ENCODE measurements at regions not wholly inside any gene's neighbourhood (a gene's known extent, or its start where the extent isn't known, plus 50 kb on each side); places are given as distances from the start of the nearest gene placed in this dataset.

GRCh38 chr6:166010136-166010960 lies 157.3 kb downstream of the TBXT start:
- TF ChIP-seq PKNOX1 (IDR thresholded peaks at IDR 0.05) = peak; percentile 56
- TF ChIP-seq NFRKB (IDR thresholded peaks at IDR 0.05) = no peak
- TF ChIP-seq FOXK2 (IDR thresholded peaks at IDR 0.05) = no peak
- TF ChIP-seq LEF1 (IDR thresholded peaks at IDR 0.05; ENCODE audit: borderline replicate concordance) = no peak
- no peak for TF ChIP-seq SUZ12 (IDR thresholded peaks at IDR 0.05)
- no peak for TF ChIP-seq ARNT (IDR thresholded peaks at IDR 0.05)
- TF ChIP-seq FOXA1 (IDR thresholded peaks at IDR 0.05) = no peak
- POLR2A ChIA-PET = no interaction called here
- CTCF ChIA-PET = interaction anchor here (1.0 kb wide), 1 partner anchor 13 kb away, joined by 5 read pairs; no protein-coding TSS in a partner anchor
- no peak for DNase-seq (ENCODE audit: extremely low spot score)

- DNase-seq (ENCODE audit: extremely low spot score) = no peak
- no peak for TF ChIP-seq BHLHE40 (IDR thresholded peaks at IDR 0.05; ENCODE audit: borderline replicate concordance)
- TF ChIP-seq SUZ12 (IDR thresholded peaks at IDR 0.05) = no peak
- TF ChIP-seq CTBP1 (IDR thresholded peaks at IDR 0.05; ENCODE audit: borderline replicate concordance) = no peak
- no peak for TF ChIP-seq TARDBP (IDR thresholded peaks at IDR 0.05)
- TF ChIP-seq NFRKB (IDR thresholded peaks at IDR 0.05) = no peak
- TF ChIP-seq FOXM1 (IDR thresholded peaks at IDR 0.05; ENCODE audit: borderline replicate concordance) = no peak
- TF ChIP-seq ARNT (IDR thresholded peaks at IDR 0.05) = no peak
- TF ChIP-seq L3MBTL2 (conservative IDR thresholded peaks at IDR 0.05) = no peak
- TF ChIP-seq FOXA1 (IDR thresholded peaks at IDR 0.05) = no peak
- TF ChIP-seq ELF4 (IDR thresholded peaks at IDR 0.05) = no peak
- no peak for TF ChIP-seq SP1 (IDR thresholded peaks at IDR 0.05)
- POLR2A ChIA-PET = no interaction called here
- CTCF ChIA-PET = no interaction called here
Measured at GRCh38 chr6:166009385-166010031, 158.1 kb downstream of the TBXT start.

GRCh38 chr6:166008441-166009369 lies 158.9 kb downstream of the TBXT start:
- TF ChIP-seq L3MBTL2 (conservative IDR thresholded peaks at IDR 0.05) (peak; percentile 89), ELF4 (IDR thresholded peaks at IDR 0.05) (no peak)
- CTCF ChIA-PET = interaction anchor here (0.6 kb wide), 2 partner anchors 114 to 115 kb away, joined by 3 to 4 read pairs; no protein-coding TSS in a partner anchor
- DNase-seq (ENCODE audit: extremely low spot score) = peak; percentile 50
- POLR2A ChIA-PET = interaction anchor here (0.6 kb wide), 1 partner anchor 21 kb away, joined by 3 read pairs; no protein-coding TSS in a partner anchor

GRCh38 chr6:166007349-166008263 lies 160.0 kb downstream of the TBXT start:
- DNase-seq (ENCODE audit: extremely low spot score) = no peak
- ChIA-PET POLR2A (interaction anchor here (0.6 to 1.9 kb wide), 4 partner anchors 20 to 23 kb away, joined by 3 to 12 read pairs (median 3); no protein-coding TSS in a partner anchor), CTCF (interaction anchor here (0.7 kb wide), 1 partner anchor 25 kb away, joined by 3 read pairs; no protein-coding TSS in a partner anchor)
- TF ChIP-seq TARDBP (IDR thresholded peaks at IDR 0.05) = no peak
- peak; percentile 51 for TF ChIP-seq L3MBTL2 (conservative IDR thresholded peaks at IDR 0.05)

GRCh38 chr6:166006900-166007301 lies 160.8 kb downstream of the TBXT start:
- POLR2A ChIA-PET = interaction anchor here (0.9 to 1.9 kb wide), 4 partner anchors 20 to 90 kb away, joined by 3 to 12 read pairs (median 4); no protein-coding TSS in a partner anchor
- TF ChIP-seq SUZ12 (IDR thresholded peaks at IDR 0.05) (no peak), ELF4 (IDR thresholded peaks at IDR 0.05) (no peak), FOXM1 (IDR thresholded peaks at IDR 0.05; ENCODE audit: borderline replicate concordance) (no peak)
- CTCF ChIA-PET = interaction anchor here (0.6 to 1.5 kb wide), 2 partner anchors 91 to 616 kb away, joined by 3 to 4 read pairs; no protein-coding TSS in a partner anchor
- no peak for DNase-seq (ENCODE audit: extremely low spot score)

GRCh38 chr6:166005944-166006899 lies 161.4 kb downstream of the TBXT start:
- CTCF ChIA-PET = interaction anchor here (0.6 to 1.5 kb wide), 2 partner anchors 92 to 617 kb away, joined by 3 to 4 read pairs; no protein-coding TSS in a partner anchor
- peak; percentile 83 for DNase-seq (ENCODE audit: extremely low spot score)
- POLR2A ChIA-PET = interaction anchor here (0.7 to 1.9 kb wide), 5 partner anchors 9 to 90 kb away, joined by 3 to 12 read pairs (median 3); no protein-coding TSS in a partner anchor
- TF ChIP-seq L3MBTL2 (conservative IDR thresholded peaks at IDR 0.05) (no peak; the same call in 1 of the 2 replicates), LEF1 (IDR thresholded peaks at IDR 0.05; ENCODE audit: borderline replicate concordance) (no peak), PKNOX1 (IDR thresholded peaks at IDR 0.05) (peak; percentile 95), TARDBP (IDR thresholded peaks at IDR 0.05) (no peak), CTBP1 (IDR thresholded peaks at IDR 0.05; ENCODE audit: borderline replicate concordance) (peak; percentile 57; the same call in 1 of the 2 replicates), FOXM1 (IDR thresholded peaks at IDR 0.05; ENCODE audit: borderline replicate concordance) (0 out of 2 replicates have a peak, but pooled peaks have one; percentile 1)

Data from HEK293T (cell line).